Activated T-cell treated with anti-CD3 and anti-CD28 coated beads, Interleukin-2, amount 50 U/mL, for 72 hours (primary cell): ENCODE measurements at regions not wholly inside any gene's neighbourhood (a gene's known extent, or its start where the extent isn't known, plus 50 kb on each side); places are given as distances from the start of the nearest gene placed in this dataset.
"Not testable (repeated sequence)": the region's sequence is repeated elsewhere in the genome, so short reads cannot be mapped to it uniquely, and the experiment has no call there.

Experiments
- ATAC-seq, 2 donors: fragments of 150-1000 bp; cut with Tn5 transposase; replicated peaks in 1 of 2; 2 replicates each; pipeline ENCODE4 v1.10.0; 2021; ENCODE audit warnings: moderate library complexity in 2 of 2, mild to moderate bottlenecking in 1 of 2
- DNase-seq, 2 donors: peaks; one replicate each; pipeline ENCODE4 v3.0.0; 2021 to 2022; ENCODE audit warnings: mixed read lengths in 1 of 2
- H3K27ac Mint-ChIP-seq: one replicate; pipeline ENCODE4 v1.8.0; 2022; ENCODE audit warnings: mild to moderate bottlenecking, moderate library complexity, mixed read lengths
- H3K27me3 Mint-ChIP-seq: one replicate; pipeline ENCODE4 v1.8.0; 2022; ENCODE audit warnings: low read depth, mixed read lengths
- H3K36me3 Mint-ChIP-seq, 2 donors: one replicate each; pipeline ENCODE4 v1.8.0; 2022; ENCODE audit warnings: mixed read lengths in 2 of 2, mild to moderate bottlenecking in 1 of 2; ENCODE audit not compliant: insufficient read depth in 2 of 2
- H3K4me1 Mint-ChIP-seq: one replicate; pipeline ENCODE4 v1.8.0; 2022; ENCODE audit warnings: low read depth, mixed read lengths
- H3K4me3 Mint-ChIP-seq, 2 donors: one replicate each; pipeline ENCODE4 v1.8.0; 2022; ENCODE audit warnings: mild to moderate bottlenecking in 2 of 2, mixed read lengths in 2 of 2, moderate library complexity in 2 of 2
- H3K9me3 Mint-ChIP-seq, 2 donors: one replicate each; pipeline ENCODE4 v1.8.0; 2022; ENCODE audit warnings: mixed read lengths in 2 of 2

- Mint-ChIP-seq H3K4me1 (no peaks in the 10 kb centered on the region), H3K27ac (no peak overlapping the region), H3K4me3 (no peak overlapping the region), H3K27me3 (no peaks in the 10 kb centered on the region), H3K36me3 (no peaks in the 10 kb centered on the region), H3K9me3 (peaks cover 4 to 11% of the 10 kb centered on the region in 2 donors)
- DNase-seq, result no peak
- no peak for ATAC-seq
Observed at GRCh38 chr18:39162013-39162827, 1596.6 kb upstream of the CELF4 start.

- ATAC-seq (no peak), DNase-seq (no peak)
- H3K36me3 Mint-ChIP-seq, result peaks cover 0 to 5% of the 10 kb centered on the region in 2 donors
- H3K27me3 Mint-ChIP-seq, result no peaks in the 10 kb centered on the region
- peaks cover 7 to 10% of the 10 kb centered on the region in 2 donors for H3K9me3 Mint-ChIP-seq
- H3K4me3 Mint-ChIP-seq, result no peak overlapping the region
- no peak overlapping the region for H3K27ac Mint-ChIP-seq
- no peaks in the 10 kb centered on the region for H3K4me1 Mint-ChIP-seq
Observed at GRCh38 chr18:39149211-39149806, 1583.7 kb upstream of the CELF4 start.

- ATAC-seq (no peak), DNase-seq (no peak)
- Mint-ChIP-seq H3K4me3 (no peak overlapping the region), H3K27ac (no peak overlapping the region), H3K27me3 (no peaks in the 10 kb centered on the region), H3K9me3 (peaks cover 8 to 10% of the 10 kb centered on the region in 2 donors), H3K36me3 (no peaks in the 10 kb centered on the region), H3K4me1 (no peaks in the 10 kb centered on the region)
Observed at GRCh38 chr18:39134255-39134654, 1568.7 kb upstream of the CELF4 start.

- not testable (repeated sequence) for H3K4me3 Mint-ChIP-seq, H3K4me1 Mint-ChIP-seq, H3K36me3 Mint-ChIP-seq, H3K27me3 Mint-ChIP-seq, H3K27ac Mint-ChIP-seq, ATAC-seq, DNase-seq
- peaks cover 14 to 15% of the 10 kb centered on the region in 2 donors for H3K9me3 Mint-ChIP-seq
Observed at GRCh38 chr18:39127538-39127937, 1561.9 kb upstream of the CELF4 start.

- no peak overlapping the region for H3K27ac Mint-ChIP-seq
- no peaks in the 10 kb centered on the region for H3K27me3 Mint-ChIP-seq
- H3K4me3 Mint-ChIP-seq, result no peak overlapping the region
- DNase-seq (no peak), ATAC-seq (no peak)
- H3K36me3 Mint-ChIP-seq, result no peaks in the 10 kb centered on the region
- peaks cover 3 to 7% of the 10 kb centered on the region in 2 donors for H3K9me3 Mint-ChIP-seq
- H3K4me1 Mint-ChIP-seq, result no peaks in the 10 kb centered on the region
Observed at GRCh38 chr18:39113790-39114189, 1548.2 kb upstream of the CELF4 start.

- H3K36me3 Mint-ChIP-seq, result no peaks in the 10 kb centered on the region
- no peak for DNase-seq
- no peaks in the 10 kb centered on the region for H3K4me1 Mint-ChIP-seq
- H3K4me3 Mint-ChIP-seq, result no peak overlapping the region
- no peak overlapping the region for H3K27ac Mint-ChIP-seq
- peaks cover 2 to 7% of the 10 kb centered on the region in 2 donors for H3K9me3 Mint-ChIP-seq
- no peak for ATAC-seq
- H3K27me3 Mint-ChIP-seq, result no peaks in the 10 kb centered on the region
Observed at GRCh38 chr18:39105104-39105503, 1539.5 kb upstream of the CELF4 start.

- H3K9me3 Mint-ChIP-seq, result peaks cover 0 to 3% of the 10 kb centered on the region in 2 donors
- ATAC-seq (no peak), DNase-seq (no peak)
- no peak overlapping the region for H3K4me3 Mint-ChIP-seq
- H3K36me3 Mint-ChIP-seq, result no peaks in the 10 kb centered on the region
- no peaks in the 10 kb centered on the region for H3K4me1 Mint-ChIP-seq
- no peak overlapping the region for H3K27ac Mint-ChIP-seq
- no peaks in the 10 kb centered on the region for H3K27me3 Mint-ChIP-seq
Observed at GRCh38 chr18:39072970-39073369, 1507.4 kb upstream of the CELF4 start.

GRCh38 chr18:39062426-39062825, 1496.8 kb upstream of the CELF4 start:
- Mint-ChIP-seq H3K4me3 (no peak overlapping the region), H3K4me1 (no peaks in the 10 kb centered on the region)

GRCh38 chr18:39058386-39059000, 1492.9 kb upstream of the CELF4 start:
- DNase-seq, result no peak
- Mint-ChIP-seq H3K36me3 (no peaks in the 10 kb centered on the region), H3K4me1 (no peaks in the 10 kb centered on the region), H3K9me3 (peaks cover 0 to 3% of the 10 kb centered on the region in 2 donors), H3K27me3 (no peaks in the 10 kb centered on the region), H3K4me3 (no peak overlapping the region), H3K27ac (no peak overlapping the region)
- ATAC-seq, result no peak

More at GRCh38 chr18:39062426-39062825, 1496.8 kb upstream of the CELF4 start:
- Mint-ChIP-seq H3K27me3 (no peaks in the 10 kb centered on the region), H3K27ac (no peak overlapping the region), H3K36me3 (no peaks in the 10 kb centered on the region), H3K9me3 (peaks cover 4 to 6% of the 10 kb centered on the region in 2 donors)
- DNase-seq (no peak), ATAC-seq (no peak)

GRCh38 chr18:39057423-39058064, 1491.9 kb upstream of the CELF4 start:
- Mint-ChIP-seq H3K27ac (no peak overlapping the region), H3K9me3 (peaks cover 0 to 6% of the 10 kb centered on the region in 2 donors)

GRCh38 chr18:39053571-39053970, 1488.0 kb upstream of the CELF4 start:
- ATAC-seq, result no peak
- H3K36me3 Mint-ChIP-seq, result no peaks in the 10 kb centered on the region
- peaks cover 0 to 7% of the 10 kb centered on the region in 2 donors for H3K9me3 Mint-ChIP-seq
- no peak overlapping the region for H3K4me3 Mint-ChIP-seq
- H3K4me1 Mint-ChIP-seq, result peaks cover 6% of the 10 kb centered on the region
- H3K27ac Mint-ChIP-seq, result no peak overlapping the region
- no peak for DNase-seq
- no peaks in the 10 kb centered on the region for H3K27me3 Mint-ChIP-seq

More at GRCh38 chr18:39057423-39058064, 1491.9 kb upstream of the CELF4 start:
- no peaks in the 10 kb centered on the region for H3K36me3 Mint-ChIP-seq
- no peaks in the 10 kb centered on the region for H3K4me1 Mint-ChIP-seq
- DNase-seq, result no peak
- H3K4me3 Mint-ChIP-seq, result no peak overlapping the region
- no peak for ATAC-seq
- no peaks in the 10 kb centered on the region for H3K27me3 Mint-ChIP-seq

- ATAC-seq (no peak), DNase-seq (no peak)
- Mint-ChIP-seq H3K4me3 (no peak overlapping the region), H3K4me1 (peaks cover 6% of the 10 kb centered on the region), H3K27me3 (no peaks in the 10 kb centered on the region), H3K27ac (no peak overlapping the region), H3K36me3 (no peaks in the 10 kb centered on the region), H3K9me3 (peaks cover 0 to 7% of the 10 kb centered on the region in 2 donors)
Observed at GRCh38 chr18:39051013-39051412, 1485.4 kb upstream of the CELF4 start.

- Mint-ChIP-seq H3K36me3 (no peaks in the 10 kb centered on the region), H3K9me3 (peaks cover 5 to 9% of the 10 kb centered on the region in 2 donors), H3K27me3 (no peaks in the 10 kb centered on the region), H3K4me3 (no peak overlapping the region), H3K27ac (no peak overlapping the region), H3K4me1 (no peaks in the 10 kb centered on the region)
- DNase-seq, result no peak
- no peak for ATAC-seq
Observed at GRCh38 chr18:39039813-39040212, 1474.2 kb upstream of the CELF4 start.
